Keratinocyte (primary cell): ENCODE measurements at regions not wholly inside any gene's neighbourhood (a gene's known extent, or its start where the extent isn't known, plus 50 kb on each side); places are given as distances from the start of the nearest gene placed in this dataset.

Source experiments
- DNase-seq: peaks from one replicate; pipeline ENCODE4 v3.0.0-alpha.2; 2011; ENCODE audit warnings: low read depth, missing footprints, low spot score
- FAIRE-seq: peaks from 2 replicates; lab custom pipeline; 2011; peaks lifted over from hg19 to GRCh38; lab: Jason Lieb, UNC
- H2AFZ ChIP-seq: 2 replicates; pipeline ENCODE4 v1.6.0; 2012; ENCODE audit warnings: low read length, control low read depth, inconsistent platforms; ENCODE audit not compliant: control insufficient read depth
- H3K27ac ChIP-seq: 2 replicates; pipeline ENCODE4 v1.5.1; 2011; ENCODE audit warnings: low read length; ENCODE audit not compliant: control insufficient read depth, insufficient read depth
- H3K27me3 ChIP-seq: 3 replicates; pipeline ENCODE4 v1.6.0; 2011; ENCODE audit warnings: low read length; ENCODE audit not compliant: control insufficient read depth, insufficient read depth; ENCODE audit errors: extremely low read depth
- H3K36me3 ChIP-seq, 2 experiments: 2 replicates in 1 of 2; 3 replicates in 1 of 2; pipeline ENCODE4 v1.5.1; 2011; ENCODE audit warnings: low read length in 2 of 2, mild to moderate bottlenecking in 1 of 2; ENCODE audit not compliant: control insufficient read depth in 2 of 2, insufficient read depth in 2 of 2; ENCODE audit errors: extremely low read depth in 1 of 2
- H3K4me1 ChIP-seq: 3 replicates; pipeline ENCODE4 v1.5.1; 2011; ENCODE audit warnings: low read length; ENCODE audit not compliant: control insufficient read depth, insufficient read depth; ENCODE audit errors: extremely low read depth
- H3K4me2 ChIP-seq: 3 replicates; pipeline ENCODE4 v1.6.0; 2011; ENCODE audit warnings: low read depth, low read length; ENCODE audit not compliant: control insufficient read depth, insufficient read depth; ENCODE audit errors: extremely low read depth
- H3K4me3 ChIP-seq, 3 experiments: fragments of 200-600 bp in 1 of 3; sonication (generic) in 1 of 3; 2 replicates in 2 of 3; 3 replicates in 1 of 3; pipeline ENCODE4 v1.5.1; 2011 to 2016; ENCODE audit warnings: low read length in 3 of 3, mild to moderate bottlenecking in 3 of 3, control low read depth in 2 of 3, inconsistent platforms in 1 of 3, low read depth in 1 of 3, mixed read lengths in 1 of 3, mixed run types in 1 of 3, moderate library complexity in 1 of 3; ENCODE audit not compliant: control insufficient read depth in 2 of 3, insufficient read depth in 2 of 3; ENCODE audit errors: extremely low read depth in 1 of 3
- H3K79me2 ChIP-seq: 2 replicates; pipeline ENCODE4 v1.6.0; 2012; ENCODE audit warnings: low read length; ENCODE audit not compliant: control insufficient read depth, insufficient read depth
- H3K9ac ChIP-seq: 3 replicates; pipeline ENCODE4 v1.6.0; 2011; ENCODE audit warnings: low read length; ENCODE audit not compliant: control insufficient read depth, insufficient read depth; ENCODE audit errors: extremely low read depth
- H3K9me1 ChIP-seq: 3 replicates; pipeline ENCODE4 v1.6.0; 2011; ENCODE audit warnings: low read length; ENCODE audit not compliant: control insufficient read depth, insufficient read depth; ENCODE audit errors: extremely low read depth
- H3K9me3 ChIP-seq: 2 replicates; pipeline ENCODE4 v1.5.1; 2012; ENCODE audit warnings: low read depth, low read length; ENCODE audit not compliant: control insufficient read depth
- H4K20me1 ChIP-seq: 3 replicates; pipeline ENCODE4 v1.6.0; 2011; ENCODE audit warnings: low read length; ENCODE audit not compliant: control insufficient read depth, insufficient read depth; ENCODE audit errors: extremely low read depth
- CTCF ChIP-seq, 3 experiments: IDR thresholded peaks in 1 of 3; conservative IDR thresholded peaks in 1 of 3; optimal IDR thresholded peaks in 1 of 3; 2 replicates in 2 of 3; 3 replicates in 1 of 3; pipeline versions ENCODE3 to v1.5.1; 2011; ENCODE audit warnings: low read length in 3 of 3, mild to moderate bottlenecking in 3 of 3, moderate library complexity in 2 of 3, control low read depth in 1 of 3, inconsistent platforms in 1 of 3; ENCODE audit not compliant: insufficient read depth in 2 of 3; ENCODE audit errors: extremely low read depth in 1 of 3
- EZH2 ChIP-seq: IDR thresholded peaks from one replicate; pipeline ENCODE4 v1.6.1; 2012; ENCODE audit warnings: inconsistent platforms, mild to moderate bottlenecking, low read length, moderate library complexity
- dilution Hi-C: fragments of 300-500 bp; cut with MboI; formaldehyde crosslinking; loops from one replicate; pipeline ENCODE4 v1.7.0; 2020; ENCODE audit warnings: low sequenced_read_pairs; ENCODE audit not compliant: extremely low pct_ligation_motif_present

GRCh38 chr4:33268776-33269175 lies 2548.6 kb downstream of the PCDH7 start:
- no peak for FAIRE-seq
- no peaks in the 10 kb centered on the region for H4K20me1 ChIP-seq
- dilution Hi-C loops, result no loop called here
- no peaks in the 10 kb centered on the region for H3K27me3 ChIP-seq
- H3K9me1 ChIP-seq, result no peaks in the 10 kb centered on the region
- no peak overlapping the region for H3K4me3 ChIP-seq
- H2AFZ ChIP-seq, result no peak overlapping the region
- no peaks in the 10 kb centered on the region for H3K36me3 ChIP-seq
- TF ChIP-seq CTCF (optimal IDR thresholded peaks at IDR 0.05 in 1 of 3, IDR thresholded peaks at IDR 0.05 in 1 of 3, conservative IDR thresholded peaks at IDR 0.05 in 1 of 3; ENCODE audit: extremely low read depth in 1 of 3, insufficient read depth in 2 of 3, low read length in 3 of 3), result no peak
- TF ChIP-seq EZH2, result no peak
- no peaks in the 10 kb centered on the region for H3K4me1 ChIP-seq
- H3K79me2 ChIP-seq, result no peaks in the 10 kb centered on the region
- DNase-seq, result no peak
- no peak overlapping the region for H3K9ac ChIP-seq
- no peak overlapping the region for H3K4me2 ChIP-seq
- H3K9me3 ChIP-seq, result no peaks in the 10 kb centered on the region
- H3K27ac ChIP-seq, result no peak overlapping the region

DNA sequence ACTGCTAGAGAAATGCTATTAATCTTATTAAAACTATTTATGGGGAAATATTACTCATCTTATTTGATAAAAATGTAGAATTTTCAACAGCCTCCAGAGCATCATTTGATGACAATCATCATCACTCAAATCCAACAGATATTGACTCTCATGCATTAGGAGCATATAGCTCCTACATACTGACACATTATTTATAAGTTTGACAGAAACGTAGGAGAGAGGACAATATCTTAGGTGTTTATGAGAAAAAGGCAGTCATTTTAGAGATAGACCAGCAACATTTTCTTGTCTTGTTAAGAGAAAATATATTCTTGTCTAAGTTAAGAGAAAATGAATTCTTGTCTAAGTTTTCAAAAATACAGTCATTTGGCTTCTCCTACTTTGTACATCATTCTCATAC lies 2550.2 kb downstream of the PCDH7 start:
- H3K4me3 ChIP-seq, result no peak overlapping the region
- H3K36me3 ChIP-seq, result no peaks in the 10 kb centered on the region
- TF ChIP-seq EZH2, result no peak
- no peak for TF ChIP-seq CTCF (optimal IDR thresholded peaks at IDR 0.05 in 1 of 3, IDR thresholded peaks at IDR 0.05 in 1 of 3, conservative IDR thresholded peaks at IDR 0.05 in 1 of 3; ENCODE audit: extremely low read depth in 1 of 3, insufficient read depth in 2 of 3, low read length in 3 of 3)
- H3K9me3 ChIP-seq, result no peaks in the 10 kb centered on the region
- no peak overlapping the region for H2AFZ ChIP-seq
- no peaks in the 10 kb centered on the region for H4K20me1 ChIP-seq
- H3K4me2 ChIP-seq, result no peak overlapping the region
- H3K27me3 ChIP-seq, result no peaks in the 10 kb centered on the region
- H3K9ac ChIP-seq, result no peak overlapping the region
- H3K79me2 ChIP-seq, result no peaks in the 10 kb centered on the region
- H3K27ac ChIP-seq, result no peak overlapping the region
- FAIRE-seq (no peak), DNase-seq (no peak)
- dilution Hi-C loops, result no loop called here
- no peaks in the 10 kb centered on the region for H3K4me1 ChIP-seq
- no peaks in the 10 kb centered on the region for H3K9me1 ChIP-seq
